ENCODE measurements at regions not wholly inside any gene's neighbourhood (a gene's known extent, or its start where the extent isn't known, plus 50 kb on each side); places are given as distances from the start of the nearest gene placed in this dataset.

DNA sequence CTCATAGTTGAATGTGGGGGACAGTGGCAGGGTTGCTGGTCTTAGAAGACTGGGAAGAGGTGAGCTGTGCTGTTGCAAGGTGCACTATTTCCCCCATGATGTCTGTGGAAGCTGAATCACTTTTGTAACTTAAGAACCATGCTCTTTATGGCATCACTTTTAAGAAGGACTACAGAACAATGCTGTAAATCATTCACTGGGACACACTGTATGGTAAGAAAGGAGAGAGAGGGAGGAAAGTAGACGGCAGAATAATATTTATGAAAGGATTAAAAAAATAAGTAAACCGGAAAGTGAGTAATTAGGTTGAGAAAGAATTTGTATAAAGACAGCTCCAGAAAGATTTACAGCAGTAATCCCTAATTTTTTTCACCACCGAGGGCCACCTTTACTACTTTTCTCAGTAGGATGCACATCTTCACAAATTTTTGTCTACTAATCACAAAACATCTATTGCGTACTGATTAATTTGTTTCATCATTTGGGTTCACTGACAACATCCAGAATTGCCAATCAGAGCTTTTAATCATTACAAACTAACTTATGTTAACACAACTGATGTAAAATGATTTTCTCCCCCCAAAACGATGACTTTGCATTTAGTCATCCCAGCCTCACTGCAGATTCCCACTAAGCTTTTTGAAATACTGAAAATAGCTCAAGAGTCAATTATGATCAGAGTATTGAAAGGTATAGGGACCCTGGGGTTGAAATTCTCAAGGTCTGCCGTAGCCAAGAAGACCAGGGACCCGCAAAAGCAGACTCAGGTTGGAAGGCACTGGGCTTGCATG lies 560.7 kb upstream of the NOX3 start:
- Histone ChIP-seq H3K4me2 (ENCODE audit: low read length) (no peak overlapping the region), H3F3A (ENCODE audit: insufficient read depth, low read length, poor library complexity, severe bottlenecking) (no peaks in the 10 kb centered on the region), H3K27me3 (ENCODE audit: insufficient read depth, low read depth, low read length) (no peaks in the 10 kb centered on the region), H3K36me3 (ENCODE audit: insufficient read depth, low read length) (no peaks in the 10 kb centered on the region), H3K27ac (ENCODE audit: low read length) (no peak overlapping the region), H3K9me3 (ENCODE audit: low read length) (no peaks in the 10 kb centered on the region), H4K20me1 (ENCODE audit: insufficient read depth) (no peaks in the 10 kb centered on the region), H2AFZ (ENCODE audit: low read depth, low read length) (no peak overlapping the region), H3K9ac (ENCODE audit: low read length) (no peak overlapping the region), H3K4me3 (ENCODE audit: low read length) (no peak overlapping the region), H3K79me2 (replicated peaks; ENCODE audit: insufficient read depth, low read length) (no peaks in the 10 kb centered on the region), H3K9me2 (ENCODE audit: insufficient read depth, low read length) (no peaks in the 10 kb centered on the region)
- TF ChIP-seq MXI1 (conservative IDR thresholded peaks at IDR 0.05; ENCODE audit: poor library complexity, severe bottlenecking) (no peak), TAF1 (IDR thresholded peaks at IDR 0.05; ENCODE audit: low read depth) (no peak), EP300 (conservative IDR thresholded peaks at IDR 0.05; ENCODE audit: poor library complexity, severe bottlenecking) (no peak), EZH2 (IDR thresholded peaks at IDR 0.05; ENCODE audit: borderline replicate concordance, insufficient read depth, low read length, poor library complexity, severe bottlenecking) (no peak), SMC3 (conservative IDR thresholded peaks at IDR 0.05; ENCODE audit: poor library complexity) (no peak), POLR2AphosphoS5 (IDR thresholded peaks at IDR 0.05) (no peak), RAD21 (conservative IDR thresholded peaks at IDR 0.05) (no peak)
- TF ChIP-seq, protein P1, sequence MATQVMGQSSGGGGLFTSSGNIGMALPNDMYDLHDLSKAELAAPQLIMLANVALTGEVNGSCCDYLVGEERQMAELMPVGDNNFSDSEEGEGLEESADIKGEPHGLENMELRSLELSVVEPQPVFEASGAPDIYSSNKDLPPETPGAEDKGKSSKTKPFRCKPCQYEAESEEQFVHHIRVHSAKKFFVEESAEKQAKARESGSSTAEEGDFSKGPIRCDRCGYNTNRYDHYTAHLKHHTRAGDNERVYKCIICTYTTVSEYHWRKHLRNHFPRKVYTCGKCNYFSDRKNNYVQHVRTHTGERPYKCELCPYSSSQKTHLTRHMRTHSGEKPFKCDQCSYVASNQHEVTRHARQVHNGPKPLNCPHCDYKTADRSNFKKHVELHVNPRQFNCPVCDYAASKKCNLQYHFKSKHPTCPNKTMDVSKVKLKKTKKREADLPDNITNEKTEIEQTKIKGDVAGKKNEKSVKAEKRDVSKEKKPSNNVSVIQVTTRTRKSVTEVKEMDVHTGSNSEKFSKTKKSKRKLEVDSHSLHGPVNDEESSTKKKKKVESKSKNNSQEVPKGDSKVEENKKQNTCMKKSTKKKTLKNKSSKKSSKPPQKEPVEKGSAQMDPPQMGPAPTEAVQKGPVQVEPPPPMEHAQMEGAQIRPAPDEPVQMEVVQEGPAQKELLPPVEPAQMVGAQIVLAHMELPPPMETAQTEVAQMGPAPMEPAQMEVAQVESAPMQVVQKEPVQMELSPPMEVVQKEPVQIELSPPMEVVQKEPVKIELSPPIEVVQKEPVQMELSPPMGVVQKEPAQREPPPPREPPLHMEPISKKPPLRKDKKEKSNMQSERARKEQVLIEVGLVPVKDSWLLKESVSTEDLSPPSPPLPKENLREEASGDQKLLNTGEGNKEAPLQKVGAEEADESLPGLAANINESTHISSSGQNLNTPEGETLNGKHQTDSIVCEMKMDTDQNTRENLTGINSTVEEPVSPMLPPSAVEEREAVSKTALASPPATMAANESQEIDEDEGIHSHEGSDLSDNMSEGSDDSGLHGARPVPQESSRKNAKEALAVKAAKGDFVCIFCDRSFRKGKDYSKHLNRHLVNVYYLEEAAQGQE (IDR thresholded peaks at IDR 0.05; ENCODE audit: borderline replicate concordance), result no peak
- TF ChIP-seq, protein P2, sequence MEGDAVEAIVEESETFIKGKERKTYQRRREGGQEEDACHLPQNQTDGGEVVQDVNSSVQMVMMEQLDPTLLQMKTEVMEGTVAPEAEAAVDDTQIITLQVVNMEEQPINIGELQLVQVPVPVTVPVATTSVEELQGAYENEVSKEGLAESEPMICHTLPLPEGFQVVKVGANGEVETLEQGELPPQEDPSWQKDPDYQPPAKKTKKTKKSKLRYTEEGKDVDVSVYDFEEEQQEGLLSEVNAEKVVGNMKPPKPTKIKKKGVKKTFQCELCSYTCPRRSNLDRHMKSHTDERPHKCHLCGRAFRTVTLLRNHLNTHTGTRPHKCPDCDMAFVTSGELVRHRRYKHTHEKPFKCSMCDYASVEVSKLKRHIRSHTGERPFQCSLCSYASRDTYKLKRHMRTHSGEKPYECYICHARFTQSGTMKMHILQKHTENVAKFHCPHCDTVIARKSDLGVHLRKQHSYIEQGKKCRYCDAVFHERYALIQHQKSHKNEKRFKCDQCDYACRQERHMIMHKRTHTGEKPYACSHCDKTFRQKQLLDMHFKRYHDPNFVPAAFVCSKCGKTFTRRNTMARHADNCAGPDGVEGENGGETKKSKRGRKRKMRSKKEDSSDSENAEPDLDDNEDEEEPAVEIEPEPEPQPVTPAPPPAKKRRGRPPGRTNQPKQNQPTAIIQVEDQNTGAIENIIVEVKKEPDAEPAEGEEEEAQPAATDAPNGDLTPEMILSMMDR (IDR thresholded peaks at IDR 0.05; ENCODE audit: poor library complexity, severe bottlenecking), result no peak

DNA sequence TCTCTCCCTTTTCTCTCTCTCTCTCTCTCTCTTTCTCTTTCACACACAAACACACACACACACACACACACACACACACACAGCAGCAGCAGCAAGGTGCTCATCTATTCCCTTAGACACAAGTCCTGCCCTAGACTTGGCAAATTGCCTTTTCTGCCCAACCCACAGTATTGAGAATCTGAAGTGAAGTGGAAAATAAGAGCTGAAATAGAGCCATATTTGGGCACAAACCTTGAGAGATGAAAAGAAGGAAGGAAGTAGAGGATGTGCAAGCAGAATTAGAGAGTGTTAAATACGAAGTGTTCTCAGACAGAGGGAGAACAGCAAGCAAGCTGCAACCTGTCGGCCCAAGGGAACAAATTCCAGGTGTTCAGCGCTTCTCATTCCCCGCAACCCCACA lies 557.5 kb upstream of the NOX3 start:
- Histone ChIP-seq H3K9me2 (ENCODE audit: insufficient read depth, low read length) (no peaks in the 10 kb centered on the region), H3K27me3 (ENCODE audit: insufficient read depth, low read depth, low read length) (no peaks in the 10 kb centered on the region), H3K79me2 (replicated peaks; ENCODE audit: insufficient read depth, low read length) (no peaks in the 10 kb centered on the region), H3K4me2 (ENCODE audit: low read length) (no peak overlapping the region), H3K9ac (ENCODE audit: low read length) (no peak overlapping the region), H2AFZ (ENCODE audit: low read depth, low read length) (no peak overlapping the region), H4K20me1 (ENCODE audit: insufficient read depth) (no peaks in the 10 kb centered on the region), H3F3A (ENCODE audit: insufficient read depth, low read length, poor library complexity, severe bottlenecking) (no peaks in the 10 kb centered on the region), H3K27ac (ENCODE audit: low read length) (no peak overlapping the region), H3K36me3 (ENCODE audit: insufficient read depth, low read length) (no peaks in the 10 kb centered on the region), H3K9me3 (ENCODE audit: low read length) (no peaks in the 10 kb centered on the region), H3K4me3 (ENCODE audit: low read length) (no peak overlapping the region)
- TF ChIP-seq, protein P2 (IDR thresholded peaks at IDR 0.05; ENCODE audit: poor library complexity, severe bottlenecking), result no peak
- TF ChIP-seq, protein P1 (IDR thresholded peaks at IDR 0.05; ENCODE audit: borderline replicate concordance), result no peak
- no peak for TF ChIP-seq SMC3 (conservative IDR thresholded peaks at IDR 0.05; ENCODE audit: poor library complexity)
- TF ChIP-seq MXI1 (conservative IDR thresholded peaks at IDR 0.05; ENCODE audit: poor library complexity, severe bottlenecking), result no peak

All from neural cell (in vitro differentiated cells).